OCI-LY7 (cell line): ENCODE measurements at regions not wholly inside any gene's neighbourhood (a gene's known extent, or its start where the extent isn't known, plus 50 kb on each side); places are given as distances from the start of the nearest gene placed in this dataset.

Experiments used
- EZH2phosphoT487 ChIP-seq: fragments of 200-600 bp; sonication (generic); IDR thresholded peaks from 2 replicates; pipeline ENCODE4 v1.6.1; 2018; ENCODE audit warnings: low read depth, borderline replicate concordance, mild to moderate bottlenecking, mixed run types, antibody characterized with exemption, low read length, moderate library complexity, mixed read lengths
- TF ChIP-seq, protein P1 (sequence below): fragments of 200-600 bp; sonication (generic); conservative IDR thresholded peaks from 2 replicates; pipeline ENCODE4 v1.5.1; 2014; ENCODE audit warnings: mild to moderate bottlenecking, antibody characterized with exemption, low read length, moderate library complexity, mixed read lengths

DNA sequence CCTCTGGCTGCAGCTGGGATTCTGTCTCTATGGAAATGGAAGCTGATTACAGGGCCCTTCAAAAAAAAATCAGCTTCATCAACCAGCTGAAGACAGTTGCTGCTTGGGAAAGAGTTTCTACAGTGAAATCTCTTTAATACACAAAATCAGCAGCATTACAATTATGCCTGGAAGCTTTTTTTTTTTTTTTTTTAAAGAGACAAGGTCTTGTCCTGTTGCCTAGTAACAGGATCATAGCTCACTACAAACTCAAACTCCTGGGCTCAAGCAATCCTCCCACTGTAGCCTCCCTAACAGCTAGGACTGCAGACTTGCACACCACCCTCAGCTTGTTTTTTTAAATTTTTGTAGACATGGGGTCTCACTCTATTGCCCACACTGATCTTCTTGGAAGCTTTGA is 94.5 kb downstream of the OR13A1 start:
- TF ChIP-seq, protein P1, sequence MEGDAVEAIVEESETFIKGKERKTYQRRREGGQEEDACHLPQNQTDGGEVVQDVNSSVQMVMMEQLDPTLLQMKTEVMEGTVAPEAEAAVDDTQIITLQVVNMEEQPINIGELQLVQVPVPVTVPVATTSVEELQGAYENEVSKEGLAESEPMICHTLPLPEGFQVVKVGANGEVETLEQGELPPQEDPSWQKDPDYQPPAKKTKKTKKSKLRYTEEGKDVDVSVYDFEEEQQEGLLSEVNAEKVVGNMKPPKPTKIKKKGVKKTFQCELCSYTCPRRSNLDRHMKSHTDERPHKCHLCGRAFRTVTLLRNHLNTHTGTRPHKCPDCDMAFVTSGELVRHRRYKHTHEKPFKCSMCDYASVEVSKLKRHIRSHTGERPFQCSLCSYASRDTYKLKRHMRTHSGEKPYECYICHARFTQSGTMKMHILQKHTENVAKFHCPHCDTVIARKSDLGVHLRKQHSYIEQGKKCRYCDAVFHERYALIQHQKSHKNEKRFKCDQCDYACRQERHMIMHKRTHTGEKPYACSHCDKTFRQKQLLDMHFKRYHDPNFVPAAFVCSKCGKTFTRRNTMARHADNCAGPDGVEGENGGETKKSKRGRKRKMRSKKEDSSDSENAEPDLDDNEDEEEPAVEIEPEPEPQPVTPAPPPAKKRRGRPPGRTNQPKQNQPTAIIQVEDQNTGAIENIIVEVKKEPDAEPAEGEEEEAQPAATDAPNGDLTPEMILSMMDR, result no peak
- TF ChIP-seq EZH2phosphoT487, result no peak
